HG03039 (cell line): ENCODE measurements at regions not wholly inside any gene's neighbourhood (a gene's known extent, or its start where the extent isn't known, plus 50 kb on each side); places are given as distances from the start of the nearest gene placed in this dataset.

ENCODE experiments used
- ATAC-seq: cut with Tn5 transposase; IDR thresholded peaks from one replicate; pipeline ENCODE4 v1.9.1; 2021; ENCODE audit warnings: mild to moderate bottlenecking, moderate library complexity; ENCODE audit not compliant: unreplicated experiment

GRCh38 chr4:155523358-155523757 lies 143.3 kb upstream of the GUCY1A1 start:
- no peak for ATAC-seq

GRCh38 chr4:155522201-155522600 lies 144.4 kb upstream of the GUCY1A1 start:
- no peak for ATAC-seq

GRCh38 chr4:155521382-155521781 lies 144.6 kb upstream of the MAP9 start:
- ATAC-seq, result no peak

GRCh38 chr4:155515444-155516075 lies 138.8 kb upstream of the MAP9 start:
- ATAC-seq, result no peak

- no peak for ATAC-seq
Observed at GRCh38 chr4:155514628-155515027, 137.9 kb upstream of the MAP9 start.

- ATAC-seq, result no peak
Observed at GRCh38 chr4:155512817-155513216, 136.1 kb upstream of the MAP9 start.

- no peak for ATAC-seq
Observed at GRCh38 chr4:155512046-155512445, 135.3 kb upstream of the MAP9 start.

- no peak for ATAC-seq
Observed at GRCh38 chr4:155510771-155511170, 134.0 kb upstream of the MAP9 start.

GRCh38 chr4:155509555-155509954 lies 132.8 kb upstream of the MAP9 start:
- ATAC-seq, result no peak

- ATAC-seq, result no peak
Observed at GRCh38 chr4:155506745-155507144, 130.0 kb upstream of the MAP9 start.

GRCh38 chr4:155505321-155505720 lies 128.6 kb upstream of the MAP9 start:
- ATAC-seq, result no peak

- ATAC-seq, result no peak
Observed at GRCh38 chr4:155497306-155497705, 120.5 kb upstream of the MAP9 start.

- ATAC-seq, result no peak
Observed at GRCh38 chr4:155496294-155496626, 119.5 kb upstream of the MAP9 start.

GRCh38 chr4:155495572-155496293 lies 119.0 kb upstream of the MAP9 start:
- ATAC-seq, result no peak

- no peak for ATAC-seq
Observed at GRCh38 chr4:155494037-155494718, 117.4 kb upstream of the MAP9 start.

- ATAC-seq, result peak; percentile 95
Observed at GRCh38 chr4:155491336-155492120, 114.8 kb upstream of the MAP9 start.

- no peak for ATAC-seq
Observed at GRCh38 chr4:155489271-155489670, 112.5 kb upstream of the MAP9 start.

GRCh38 chr4:155488691-155489090 lies 111.9 kb upstream of the MAP9 start:
- no peak for ATAC-seq

GRCh38 chr4:155487210-155487609 lies 110.4 kb upstream of the MAP9 start:
- peak; percentile 44 for ATAC-seq

- ATAC-seq, result no peak
Observed at GRCh38 chr4:155481150-155481549, 104.4 kb upstream of the MAP9 start.

GRCh38 chr4:155479835-155480234 lies 103.1 kb upstream of the MAP9 start:
- no peak for ATAC-seq
